ENCODE measurements at regions not wholly inside any gene's neighbourhood (a gene's known extent, or its start where the extent isn't known, plus 50 kb on each side); places are given as distances from the start of the nearest gene placed in this dataset.

DNA sequence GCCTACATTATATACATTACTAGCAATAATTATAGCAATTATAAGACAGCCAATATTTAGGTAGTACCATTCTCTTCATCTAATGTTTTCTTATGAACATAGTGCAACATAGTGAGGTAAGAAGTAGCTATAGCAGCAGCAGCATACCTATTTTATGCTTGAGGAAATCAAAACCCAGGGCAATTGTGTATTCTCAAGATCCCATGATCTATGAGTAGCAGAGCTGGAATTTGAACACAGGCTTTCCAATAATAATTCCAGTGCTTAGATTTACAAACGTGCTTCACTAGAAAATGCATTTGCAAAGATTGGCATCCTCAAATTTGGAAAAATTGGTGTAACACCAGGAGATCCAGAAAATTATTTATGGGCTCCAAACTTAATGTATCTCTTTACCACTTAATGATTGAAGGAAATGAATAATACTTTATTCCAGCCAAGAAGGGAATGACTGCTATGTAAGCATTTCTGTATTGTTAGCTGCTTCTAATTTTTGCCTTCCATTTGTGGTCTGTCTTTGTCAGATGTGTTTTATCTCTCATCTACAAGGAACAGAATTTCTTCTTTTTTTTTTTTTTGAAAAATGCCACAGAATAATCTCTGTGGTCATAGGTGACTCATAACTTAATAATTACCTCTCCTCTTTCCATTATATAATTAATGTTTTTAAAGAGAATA is 451.1 kb downstream of the ARAP2 start:
- no peak for DNase-seq (ENCODE audit: low read depth in 2 of 2)

GRCh38 chr4:35793766-35794165 is 450.5 kb downstream of the ARAP2 start:
- no peak for DNase-seq (ENCODE audit: low read depth in 2 of 2)

GRCh38 chr4:35800669-35801068 is 443.6 kb downstream of the ARAP2 start:
- no peak for DNase-seq (ENCODE audit: low read depth in 2 of 2)

GRCh38 chr4:35802644-35803043 is 441.7 kb downstream of the ARAP2 start:
- DNase-seq (ENCODE audit: low read depth in 2 of 2): no peak

DNA sequence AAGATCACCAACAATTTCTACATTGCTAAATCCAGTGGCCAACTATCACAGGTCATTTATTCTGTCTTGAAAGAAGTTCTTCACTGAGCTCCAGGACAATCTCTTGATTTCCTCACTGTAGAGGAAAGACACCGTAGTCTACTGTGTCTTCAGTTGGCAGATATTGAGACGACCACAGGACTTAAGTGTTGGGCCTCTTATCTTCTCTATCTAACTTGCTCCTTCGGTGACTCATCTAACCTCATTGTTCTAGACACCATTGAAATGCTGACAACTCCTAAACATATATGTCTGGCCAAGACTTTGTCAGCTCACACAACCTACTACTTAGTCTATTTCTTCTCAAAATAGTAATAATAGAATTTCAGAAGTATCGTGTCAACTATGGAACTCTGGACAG is 425.8 kb downstream of the ARAP2 start:
- DNase-seq (ENCODE audit: low read depth in 2 of 2): no peak

GRCh38 chr4:35820003-35820402 is 424.3 kb downstream of the ARAP2 start:
- DNase-seq (ENCODE audit: low read depth in 2 of 2): no peak

DNA sequence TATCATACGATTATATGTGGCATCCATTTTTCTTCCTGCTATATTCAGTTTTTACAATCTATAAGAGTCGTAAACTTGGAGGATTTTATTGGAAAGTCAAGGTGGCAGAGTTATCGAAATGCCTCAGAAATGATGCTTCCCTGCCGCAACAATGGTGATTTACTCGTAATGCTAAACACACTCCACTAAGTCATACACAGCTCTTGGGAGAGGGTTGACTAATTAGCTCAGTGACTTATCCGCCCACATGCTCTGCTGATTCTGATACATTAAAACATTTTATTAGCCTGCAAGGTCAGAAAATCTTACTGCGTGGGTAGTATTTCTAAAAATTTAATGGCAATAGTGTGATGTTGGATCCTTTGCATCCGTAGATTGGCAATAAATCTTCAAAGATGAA is 420.1 kb downstream of the ARAP2 start:
- DNase-seq (ENCODE audit: low read depth in 2 of 2): no peak

- DNase-seq (ENCODE audit: low read depth in 2 of 2): no peak
Observed at GRCh38 chr4:35835893-35836292, 408.4 kb downstream of the ARAP2 start.

DNA sequence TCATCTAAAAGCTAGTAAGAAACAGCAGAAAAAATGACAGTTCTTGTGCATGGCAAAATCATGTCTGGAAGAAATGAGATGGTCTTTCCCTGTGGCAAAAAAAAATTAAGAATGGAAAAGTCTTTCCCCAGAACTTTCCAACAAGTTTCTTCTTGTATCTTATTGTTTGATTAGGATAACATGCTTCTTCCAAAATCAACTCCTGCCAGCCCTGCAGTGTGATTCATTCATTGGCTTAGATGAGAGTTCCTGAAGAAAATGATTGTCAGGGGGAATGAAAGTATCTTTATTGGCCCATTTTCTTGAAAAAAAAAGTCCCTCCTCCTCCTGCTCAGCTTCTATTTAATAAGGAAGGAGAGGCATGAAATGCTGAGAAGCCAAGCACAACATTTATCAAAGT is 407.7 kb downstream of the ARAP2 start:
- no peak for DNase-seq (ENCODE audit: low read depth in 2 of 2)

DNA sequence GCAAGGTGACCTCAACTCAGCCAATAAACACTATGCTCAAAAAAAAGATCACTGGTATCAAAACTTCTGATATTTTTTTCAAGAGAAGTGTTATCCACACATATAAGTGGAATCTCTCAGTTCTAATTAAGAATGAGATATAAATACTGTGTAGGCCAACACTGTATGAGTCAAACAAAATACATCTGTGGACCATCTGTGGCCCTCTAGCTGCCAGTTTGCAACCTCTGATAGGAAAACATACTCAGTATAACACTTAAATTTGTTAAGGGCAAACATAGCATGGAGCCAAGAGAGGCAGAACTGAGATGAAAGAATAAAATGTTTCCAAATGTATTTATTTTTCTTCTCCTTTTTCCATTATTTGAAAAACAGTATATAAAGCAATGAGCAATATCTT is 377.3 kb downstream of the ARAP2 start:
- no peak for DNase-seq (ENCODE audit: low read depth in 2 of 2)

DNA sequence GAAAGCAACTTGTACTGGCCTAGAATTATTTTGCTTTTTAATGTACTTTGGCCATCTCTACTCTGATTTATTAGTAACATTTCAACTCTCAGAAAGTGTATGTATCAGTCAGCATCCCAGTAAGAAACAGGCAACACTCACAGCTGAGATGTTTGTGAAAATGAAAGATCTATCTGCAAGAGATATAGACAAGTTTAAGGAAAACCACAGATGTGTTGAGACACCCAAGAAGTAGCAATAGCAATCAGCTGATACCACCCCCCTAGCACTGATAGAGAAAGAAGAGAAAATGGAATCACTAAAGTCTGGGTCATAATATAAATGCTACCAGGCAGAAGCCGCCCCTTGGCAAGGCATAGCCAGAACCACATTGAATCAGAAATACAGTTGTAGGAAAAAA is 372.0 kb downstream of the ARAP2 start:
- DNase-seq (ENCODE audit: low read depth in 2 of 2): no peak

DNA sequence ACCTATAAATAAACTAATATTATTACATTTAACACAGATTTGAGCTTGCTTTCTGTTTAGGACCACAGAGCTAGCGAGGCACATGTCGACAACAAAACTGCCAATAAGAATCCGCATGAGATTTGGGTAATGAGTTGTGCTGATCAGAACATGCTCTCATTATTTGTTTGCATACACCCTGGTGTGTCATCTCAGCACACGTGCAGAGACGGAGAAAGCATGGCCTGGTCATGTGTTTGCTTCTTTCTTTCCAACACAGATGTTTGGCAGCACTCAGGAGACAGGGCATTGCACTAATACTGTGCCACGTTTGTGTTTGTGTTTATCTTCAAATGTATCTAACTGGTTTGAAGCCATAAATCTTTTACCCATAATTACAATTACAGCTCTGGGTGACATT is 364.8 kb downstream of the ARAP2 start:
- DNase-seq (ENCODE audit: low read depth in 2 of 2): no peak

DNA sequence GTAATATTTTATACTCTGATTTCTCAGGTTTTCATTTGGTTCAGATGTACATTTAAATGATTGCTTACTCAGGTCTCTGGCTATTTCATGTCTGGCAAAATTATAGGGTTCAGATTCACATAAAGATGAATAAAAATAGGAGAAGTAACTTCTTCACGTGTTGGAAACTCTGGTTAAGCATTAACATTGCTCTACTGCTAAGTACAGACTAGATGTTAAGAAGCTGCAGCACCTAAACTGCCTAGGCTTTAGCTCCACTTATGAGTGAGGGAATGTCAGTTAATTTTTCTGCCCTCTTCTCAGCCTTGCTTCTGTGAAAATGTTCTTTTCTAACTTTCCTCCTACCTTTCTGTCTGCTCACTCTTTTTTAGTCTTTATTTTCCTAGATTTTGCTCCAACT is 361.2 kb downstream of the ARAP2 start:
- DNase-seq (ENCODE audit: low read depth in 2 of 2): no peak

GRCh38 chr4:35884714-35885480 is 359.4 kb downstream of the ARAP2 start:
- DNase-seq (ENCODE audit: low read depth in 2 of 2): no peak

DNA sequence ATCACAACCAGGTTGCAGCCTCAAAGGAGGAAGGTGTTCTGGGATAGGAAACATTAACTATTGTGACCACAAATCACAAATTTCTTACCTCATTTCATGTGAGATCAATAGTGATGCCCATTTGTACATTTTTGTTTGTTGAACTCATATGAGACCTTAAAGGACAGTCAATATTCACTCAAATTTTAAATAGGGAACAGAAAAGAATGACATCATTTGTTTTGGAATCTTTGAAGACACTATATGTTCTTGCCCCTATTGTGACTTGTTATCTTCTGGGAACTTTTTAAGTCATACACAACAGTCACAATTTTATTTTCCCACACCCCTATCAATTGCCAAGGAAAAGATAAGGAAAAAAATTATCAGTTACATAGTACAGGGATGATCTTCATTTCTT is 346.5 kb downstream of the ARAP2 start:
- DNase-seq (ENCODE audit: low read depth in 2 of 2): no peak

DNA sequence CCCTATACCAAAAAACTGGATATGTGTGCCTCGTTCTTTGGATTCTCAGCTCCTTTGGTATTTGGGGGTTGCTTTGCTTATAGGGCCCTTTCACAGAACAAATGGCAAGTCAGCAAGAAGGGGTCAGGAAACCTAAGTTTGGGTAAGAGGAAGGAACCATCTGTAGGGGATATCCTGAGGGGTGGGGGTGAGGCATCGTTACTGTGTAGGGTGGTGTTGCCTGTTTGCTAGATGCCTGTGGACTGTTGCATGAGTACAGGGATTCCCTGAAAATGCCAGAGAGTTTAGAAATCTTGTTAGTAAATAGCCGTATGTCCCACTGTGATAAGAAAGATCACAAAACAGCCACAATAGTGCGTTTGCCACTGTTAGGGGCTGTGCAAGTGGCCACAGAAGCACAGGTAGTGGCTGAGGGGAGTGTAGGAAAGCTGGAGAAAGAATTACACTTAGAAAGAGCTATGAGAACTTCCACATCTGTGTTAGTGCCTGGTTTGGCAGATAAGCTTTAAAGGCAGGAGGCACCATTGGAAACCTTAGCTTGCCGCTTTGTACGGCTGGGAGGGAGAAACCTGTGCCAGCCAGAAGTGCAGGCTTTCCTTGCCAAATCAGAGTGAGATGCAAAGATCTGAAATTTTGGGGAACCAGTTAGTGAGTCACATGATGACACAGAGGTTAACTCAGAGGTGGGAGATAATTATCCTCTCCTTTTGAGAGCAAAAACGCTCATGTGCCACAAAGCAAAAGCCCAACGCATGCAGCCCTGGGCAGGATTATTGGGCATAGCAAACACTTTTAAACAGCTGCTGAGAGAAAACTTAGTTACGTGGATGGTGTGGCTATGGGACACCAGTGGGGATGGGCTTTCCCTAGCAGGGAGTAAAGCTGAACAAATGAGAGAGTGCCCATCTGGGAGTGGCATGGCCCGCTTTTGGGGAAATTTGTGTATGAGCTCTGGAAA is 343.7 kb downstream of the ARAP2 start:
- DNase-seq (ENCODE audit: low read depth in 2 of 2): no peak

- DNase-seq (ENCODE audit: low read depth in 2 of 2): no peak
Observed at GRCh38 chr4:35912174-35912573, 332.1 kb downstream of the ARAP2 start.

GRCh38 chr4:35918491-35918977 is 325.8 kb downstream of the ARAP2 start:
- DNase-seq (ENCODE audit: low read depth in 2 of 2): no peak

- DNase-seq (ENCODE audit: low read depth in 2 of 2): no peak
Observed at GRCh38 chr4:35925806-35926205, 318.5 kb downstream of the ARAP2 start.

DNA sequence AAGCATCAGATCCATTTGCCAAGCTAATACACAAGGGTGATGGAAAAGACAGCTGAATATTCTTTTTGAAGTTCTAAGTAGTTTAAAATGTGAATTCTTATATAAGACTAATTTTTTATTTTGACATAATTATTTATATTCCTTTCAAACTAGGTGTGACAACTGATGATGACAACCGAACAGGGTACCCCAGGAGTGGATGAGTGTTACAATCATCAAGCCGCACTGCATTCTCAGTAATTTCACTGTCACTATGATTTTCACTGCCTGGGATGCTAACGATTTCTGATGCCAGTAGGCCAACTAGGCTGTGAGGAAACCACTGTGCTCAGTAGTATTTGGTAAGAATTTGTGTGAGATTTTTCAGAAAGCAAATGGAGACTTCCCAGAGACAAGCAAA is 317.5 kb downstream of the ARAP2 start:
- DNase-seq (ENCODE audit: low read depth in 2 of 2): no peak

DNA sequence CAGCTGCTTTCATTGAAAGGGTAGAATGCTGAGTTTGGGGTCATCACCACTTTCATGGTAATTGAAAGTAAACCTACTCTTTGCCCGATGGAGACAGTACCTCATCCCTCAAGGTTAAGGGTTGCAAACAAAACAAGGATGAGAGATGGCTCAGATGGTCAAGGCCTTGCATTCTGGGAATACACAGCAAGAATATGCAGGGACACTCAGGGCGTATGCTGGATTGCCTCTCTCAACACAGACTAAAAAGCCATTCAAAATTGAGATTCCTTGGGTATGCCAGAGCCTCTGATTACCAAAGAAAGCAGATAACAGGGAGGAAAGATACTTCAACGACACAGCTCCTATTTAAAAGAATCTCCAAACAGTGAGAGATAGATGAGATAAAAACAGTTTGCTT is 310.4 kb downstream of the ARAP2 start:
- DNase-seq (ENCODE audit: low read depth in 2 of 2): no peak

DNA sequence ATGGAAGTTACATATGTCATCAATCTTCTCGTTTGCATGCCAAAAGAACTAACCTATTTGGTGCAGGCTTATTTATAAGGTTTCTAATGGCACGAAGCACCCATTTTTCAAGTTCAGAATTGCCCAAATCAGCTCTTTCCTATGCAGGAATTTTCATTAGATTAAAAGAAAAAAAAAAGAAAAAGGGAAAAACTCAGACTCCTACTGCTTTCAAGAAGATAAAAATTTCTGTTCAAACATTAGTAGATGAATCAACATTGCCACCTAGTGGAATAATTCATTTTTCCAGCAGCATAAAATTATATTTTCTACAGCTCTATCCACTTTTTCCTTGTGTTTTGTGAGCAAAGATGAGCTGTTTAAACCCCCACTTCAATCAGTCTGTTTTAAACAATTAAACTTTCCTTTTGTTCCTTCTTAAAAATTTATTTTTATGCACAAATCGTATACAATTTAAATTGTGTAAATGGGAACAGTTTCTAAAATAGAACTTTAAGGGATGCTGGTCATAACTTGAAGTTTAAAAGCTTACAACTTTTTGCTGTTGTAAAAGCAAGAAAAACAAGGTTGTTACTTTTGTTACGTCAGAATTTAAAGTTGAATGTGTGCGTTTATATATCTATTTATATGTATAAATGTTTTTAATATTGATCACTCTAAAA is 309.9 kb downstream of the ARAP2 start:
- DNase-seq (ENCODE audit: low read depth in 2 of 2): no peak

Data from stimulated activated CD4-positive, alpha-beta T cell treated with anti-CD3 and anti-CD28 coated beads, Interleukin-1b, Interleukin-23, amount 100 ng/mL, for 4 hours (primary cell).